Activated naive CD4-positive, alpha-beta T cell (primary cell): ENCODE measurements at regions not wholly inside any gene's neighbourhood (a gene's known extent, or its start where the extent isn't known, plus 50 kb on each side); places are given as distances from the start of the nearest gene placed in this dataset.
"Not testable (repeated sequence)": the region's sequence is repeated elsewhere in the genome, so short reads cannot be mapped to it uniquely, and the experiment has no call there.

Experiments
- DNase-seq, 4 experiments: peaks; one replicate each; lab custom pipeline; 2025; lab: John Stamatoyannopoulos, UW

GRCh38 chr10:29826801-29827450 is 192.2 kb upstream of the SVIL start:
- DNase-seq = no peak

GRCh38 chr10:29826221-29826620 is 191.4 kb upstream of the SVIL start:
- no peak for DNase-seq

GRCh38 chr10:29823553-29824080 is 188.8 kb upstream of the SVIL start:
- DNase-seq = no peak

- DNase-seq = no peak
These were observed 186.2 kb upstream of the SVIL start for GRCh38 chr10:29820890-29821461.

- DNase-seq = no peak
These were observed 182.2 kb upstream of the SVIL start for GRCh38 chr10:29816801-29817558.

GRCh38 chr10:29815572-29815971 is 180.8 kb upstream of the SVIL start:
- DNase-seq = no peak

- DNase-seq = no peak
These were observed 177.1 kb upstream of the SVIL start for GRCh38 chr10:29811751-29812427.

GRCh38 chr10:29810816-29811215 is 176.0 kb upstream of the SVIL start:
- DNase-seq = no peak

GRCh38 chr10:29810231-29810630 is 175.5 kb upstream of the SVIL start:
- not testable (repeated sequence) for DNase-seq

- DNase-seq = no peak
These were observed 174.6 kb upstream of the SVIL start for GRCh38 chr10:29809383-29809782.

- DNase-seq = no peak
These were observed 172.5 kb upstream of the SVIL start for GRCh38 chr10:29807163-29807806.

- no peak for DNase-seq
These were observed 171.6 kb upstream of the SVIL start for GRCh38 chr10:29806350-29806788.

- no peak for DNase-seq
These were observed 170.5 kb upstream of the SVIL start for GRCh38 chr10:29805134-29805723.

- DNase-seq = no peak
These were observed 169.5 kb upstream of the SVIL start for GRCh38 chr10:29804025-29804852.

- no peak for DNase-seq
These were observed 167.4 kb upstream of the SVIL start for GRCh38 chr10:29802171-29802570.

- DNase-seq = no peak
These were observed 164.3 kb upstream of the SVIL start for GRCh38 chr10:29798921-29799690.

- no peak for DNase-seq
These were observed 162.8 kb upstream of the SVIL start for GRCh38 chr10:29797616-29798015.

GRCh38 chr10:29795850-29796249 is 161.1 kb upstream of the SVIL start:
- DNase-seq = no peak

GRCh38 chr10:29794776-29795611 is 160.2 kb upstream of the SVIL start:
- DNase-seq = no peak
